Activated CD4-positive, alpha-beta T cell treated with anti-CD3 and anti-CD28 coated beads, Interleukin-2, amount 50 U/mL, for 24 hours (primary cell): ENCODE measurements at regions not wholly inside any gene's neighbourhood (a gene's known extent, or its start where the extent isn't known, plus 50 kb on each side); places are given as distances from the start of the nearest gene placed in this dataset.

Source experiments
- DNase-seq, 2 donors: peaks; one replicate each; pipeline ENCODE4 v3.0.0-alpha.2; 2020; ENCODE audit warnings: low read depth in 1 of 2, low spot score in 1 of 2

DNA sequence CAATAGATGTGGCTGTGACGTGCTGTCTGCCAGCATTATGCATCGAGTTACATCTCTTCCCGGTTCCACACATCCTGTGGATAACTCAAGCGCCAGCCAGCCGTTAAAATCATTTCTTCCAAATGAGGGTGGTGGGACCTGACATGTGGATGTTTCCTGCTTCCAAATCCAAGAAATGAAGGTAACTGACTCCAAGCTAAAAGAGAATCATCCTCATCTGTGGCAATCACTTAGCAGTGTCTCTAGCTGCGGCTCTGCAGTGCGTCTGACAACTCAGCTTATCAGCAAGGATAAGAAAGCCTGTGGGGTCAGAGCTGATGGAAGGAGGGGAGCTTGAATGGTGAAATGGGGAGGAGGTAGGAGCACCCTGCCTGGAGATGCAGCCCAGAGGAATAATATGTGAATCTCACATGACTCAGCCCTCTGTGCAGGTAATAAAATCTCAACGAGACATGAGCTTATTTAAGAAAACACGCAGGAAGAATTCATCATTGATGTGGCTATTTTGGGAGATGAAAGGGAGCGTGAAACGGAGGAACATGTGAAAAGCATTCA lies 382.2 kb upstream of the TRIB2 start:
- DNase-seq, result no peak

DNA sequence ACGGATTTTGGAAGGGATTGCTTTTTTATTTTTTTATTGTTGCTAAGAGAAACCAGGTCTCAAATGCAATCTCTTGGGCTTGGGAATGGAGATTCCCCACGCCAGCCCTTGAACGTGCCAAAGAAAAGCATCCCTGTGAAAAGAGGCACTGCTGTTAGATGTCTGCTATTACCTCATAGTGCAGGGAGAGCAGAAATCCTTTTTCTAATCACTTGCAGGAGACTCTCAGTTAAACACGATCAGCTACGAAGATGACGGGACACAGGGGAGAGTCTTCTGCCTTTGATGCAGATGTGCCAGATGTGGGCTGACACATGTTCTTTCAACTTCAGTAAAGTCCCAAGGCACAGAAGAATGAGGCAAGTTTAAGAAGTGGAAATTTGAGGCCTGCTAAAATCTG lies 381.6 kb upstream of the TRIB2 start:
- DNase-seq, result no peak

DNA sequence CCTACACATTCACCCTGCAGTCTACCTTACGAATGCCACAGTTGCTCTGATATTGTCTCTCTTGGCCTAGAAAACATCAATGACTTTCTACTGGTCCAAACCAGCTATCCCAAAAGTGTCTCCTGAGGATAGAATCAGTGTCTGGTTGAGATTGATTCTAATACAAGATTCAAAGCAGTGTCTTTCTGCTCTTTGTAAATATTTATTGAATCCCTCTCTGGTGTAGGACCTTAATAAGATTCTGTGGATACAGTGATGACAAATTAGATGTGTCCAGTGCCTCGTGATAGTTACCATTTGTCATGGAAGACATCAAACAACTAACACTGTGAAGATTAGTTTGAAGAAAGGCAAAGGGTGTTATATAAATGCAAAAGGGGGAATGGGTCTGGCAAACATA lies 380.7 kb upstream of the TRIB2 start:
- DNase-seq, result no peak

DNA sequence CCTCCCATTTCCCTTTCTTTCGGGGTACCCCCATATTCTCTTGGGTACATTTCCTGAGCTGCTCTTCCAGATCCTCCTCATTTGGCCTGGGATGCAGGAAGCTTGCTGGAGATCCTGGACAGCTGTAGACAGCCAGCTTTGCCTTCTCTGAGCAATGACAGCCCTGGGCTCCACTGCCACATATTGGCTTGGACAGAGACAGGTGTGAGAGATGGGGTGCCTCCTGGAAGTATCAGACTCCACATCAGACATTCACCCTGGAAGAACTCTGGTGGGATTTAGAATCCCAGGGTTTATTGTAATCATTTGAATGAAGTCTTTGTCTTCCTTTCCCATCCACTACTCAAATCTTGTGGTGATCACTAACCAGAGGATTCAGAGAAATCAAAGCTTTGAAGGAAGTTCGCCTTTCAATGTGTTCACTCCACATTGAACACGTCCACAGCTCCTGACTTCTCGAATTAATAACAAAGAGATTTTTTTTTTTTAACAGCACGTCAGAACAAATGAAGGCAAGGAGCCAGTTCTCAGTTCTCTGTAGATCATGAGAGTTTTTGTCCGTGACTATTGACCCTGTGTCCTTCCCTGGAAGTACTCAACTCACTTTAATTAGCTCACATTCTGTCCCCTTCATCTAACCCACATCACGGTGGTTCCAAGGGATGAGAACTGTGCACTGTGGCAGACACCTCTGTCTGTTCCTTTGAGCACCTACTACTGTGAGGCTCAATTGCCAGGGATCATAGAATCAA lies 377.6 kb upstream of the TRIB2 start:
- no peak for DNase-seq

DNA sequence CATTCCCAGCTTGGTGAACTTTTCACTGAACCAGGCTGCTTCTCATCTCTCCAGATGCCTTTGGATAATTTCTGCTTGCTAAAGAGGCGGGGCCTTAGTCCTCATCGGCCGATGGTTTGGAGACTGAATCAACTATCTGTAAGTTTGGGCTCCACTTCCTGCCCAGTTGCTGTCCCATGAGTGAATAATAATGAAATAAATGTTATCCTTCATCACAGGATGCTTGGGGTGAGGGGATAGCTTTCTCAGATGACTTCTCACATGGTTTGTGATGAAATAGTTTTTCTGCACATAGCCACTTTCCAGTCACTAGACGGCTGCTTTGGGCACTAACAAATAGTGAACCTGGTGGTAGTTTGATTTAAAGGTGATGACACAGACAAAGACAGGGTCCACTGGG lies 376.6 kb upstream of the TRIB2 start:
- no peak for DNase-seq

DNA sequence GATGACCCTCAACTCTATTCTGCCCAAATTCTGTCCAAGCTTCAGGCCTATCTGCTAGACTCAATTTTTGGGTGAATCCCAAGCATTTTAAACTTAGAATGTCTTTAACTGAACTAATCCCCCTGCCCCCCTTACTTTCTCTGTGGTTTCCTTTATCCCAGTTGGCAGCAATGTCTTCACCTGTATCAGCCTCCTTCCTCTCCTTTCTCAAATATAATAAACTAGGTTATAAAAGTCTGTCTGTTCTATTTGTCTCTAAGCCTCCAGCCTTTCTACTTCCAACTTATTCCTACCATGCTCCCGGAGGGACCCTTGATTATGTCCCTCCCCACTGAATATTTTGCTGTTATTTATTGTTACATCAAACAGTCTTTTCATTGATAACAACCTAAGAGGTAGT lies 375.5 kb upstream of the TRIB2 start:
- no peak for DNase-seq

DNA sequence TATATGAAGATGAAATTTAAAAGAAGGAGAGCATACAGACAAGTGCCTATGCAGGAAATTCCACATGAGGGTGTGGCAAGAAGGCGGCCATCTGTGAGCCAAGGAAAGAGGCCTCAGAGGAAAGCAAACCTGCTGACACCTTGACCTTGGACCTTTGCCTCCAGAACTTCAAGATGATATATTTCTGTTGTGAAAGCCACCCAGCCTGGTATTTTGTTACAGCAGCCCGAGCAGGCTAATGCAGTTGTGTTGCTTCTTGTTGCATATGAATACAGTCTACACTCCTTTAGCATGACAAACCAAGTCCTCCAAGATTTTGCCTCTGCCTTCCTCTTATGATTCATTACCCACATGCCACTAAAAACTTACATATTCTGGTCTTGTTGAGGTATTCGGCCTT lies 374.8 kb upstream of the TRIB2 start:
- DNase-seq, result no peak

DNA sequence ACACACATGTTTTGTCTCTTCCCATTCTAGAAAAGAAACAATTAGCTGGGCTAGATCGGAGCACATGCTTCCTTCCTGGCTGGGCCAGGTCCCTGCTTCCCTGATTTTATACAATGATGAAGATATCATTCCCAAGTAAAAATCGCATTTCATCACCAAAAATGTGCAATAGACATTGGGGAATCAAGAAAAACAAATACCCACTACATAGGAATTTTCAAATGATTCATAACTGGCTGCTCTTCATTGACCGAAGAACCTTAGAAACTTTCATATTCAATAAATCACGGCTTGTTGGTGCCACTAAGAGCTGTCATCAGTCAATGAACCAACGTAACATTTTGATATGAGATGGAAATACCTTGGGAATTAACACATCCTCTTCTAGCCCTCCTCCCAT lies 373.6 kb upstream of the TRIB2 start:
- no peak for DNase-seq

DNA sequence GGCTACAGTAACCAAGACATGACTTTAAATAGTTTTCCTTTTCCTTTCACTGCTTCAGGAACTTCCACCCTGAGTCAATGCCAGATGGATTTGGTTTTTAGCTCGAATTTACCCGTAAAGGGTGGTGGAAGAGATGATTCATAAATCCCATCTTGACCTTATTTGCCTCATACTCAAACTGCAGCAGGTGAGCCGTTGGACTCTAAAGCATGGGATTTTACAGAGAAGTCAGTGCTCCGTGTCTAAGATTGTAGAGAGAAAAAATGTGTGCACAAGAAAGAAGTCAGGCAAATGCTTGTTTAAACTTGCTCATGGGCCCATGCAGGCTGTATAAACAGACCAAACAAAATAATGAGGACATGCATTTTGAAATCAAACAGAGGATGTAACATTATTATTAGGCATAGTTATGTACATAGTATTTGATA lies 369.7 kb upstream of the TRIB2 start:
- no peak for DNase-seq

DNA sequence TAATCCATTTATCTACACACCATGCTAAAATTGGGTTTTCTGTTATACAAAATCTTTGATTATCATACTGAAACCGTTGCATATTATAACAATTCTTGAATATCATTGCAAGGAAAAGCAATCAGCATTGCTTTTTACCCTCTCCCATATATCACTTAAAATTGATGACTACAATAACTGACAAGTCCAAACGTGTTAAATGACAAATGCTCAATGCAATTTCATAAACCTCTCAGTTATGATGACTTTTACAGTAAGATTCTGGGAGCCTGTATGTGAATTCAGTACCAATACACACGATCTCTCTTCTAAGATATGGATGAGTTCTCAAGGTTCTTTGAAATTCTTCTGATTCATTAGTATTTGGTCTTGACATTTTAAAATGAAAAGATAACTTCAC lies 368.5 kb upstream of the TRIB2 start:
- no peak for DNase-seq

DNA sequence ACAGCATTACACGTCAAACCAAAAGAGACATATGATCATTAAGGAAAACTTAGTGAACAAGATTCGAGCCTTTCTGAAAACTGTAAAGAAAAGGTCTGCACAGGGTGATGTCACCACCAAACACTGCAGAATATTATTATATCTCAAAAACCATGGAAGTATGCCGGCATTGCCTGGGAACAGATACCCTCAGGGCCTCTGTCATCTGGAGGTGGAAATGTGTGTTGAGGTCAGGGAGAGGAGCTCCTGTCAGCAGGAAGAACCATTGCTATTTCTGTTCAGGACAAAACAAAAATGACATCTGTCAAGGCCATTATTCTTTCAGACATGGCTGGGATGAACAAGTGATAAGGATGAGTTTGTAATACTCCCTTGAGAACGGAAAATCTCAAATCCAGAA lies 365.9 kb upstream of the TRIB2 start:
- DNase-seq, result no peak

DNA sequence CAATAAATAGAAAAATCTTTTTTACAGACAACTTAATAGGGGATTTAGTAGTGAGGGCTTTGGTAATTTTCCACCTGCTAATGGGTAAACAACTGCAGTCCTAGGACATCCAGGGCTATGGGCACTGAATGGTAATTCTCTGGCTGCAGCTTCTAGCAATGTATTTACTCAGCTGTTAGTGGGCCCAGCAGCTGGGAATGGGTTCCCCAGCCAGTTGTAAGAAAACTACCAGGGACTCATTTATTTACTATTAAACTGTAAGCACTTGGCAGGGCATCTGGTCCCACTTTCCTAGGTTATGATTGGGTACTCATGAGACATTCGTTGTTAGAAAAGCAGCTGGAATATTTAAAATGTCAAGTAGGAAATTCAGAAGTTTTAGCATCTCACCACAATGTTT lies 363.8 kb upstream of the TRIB2 start:
- no peak for DNase-seq

DNA sequence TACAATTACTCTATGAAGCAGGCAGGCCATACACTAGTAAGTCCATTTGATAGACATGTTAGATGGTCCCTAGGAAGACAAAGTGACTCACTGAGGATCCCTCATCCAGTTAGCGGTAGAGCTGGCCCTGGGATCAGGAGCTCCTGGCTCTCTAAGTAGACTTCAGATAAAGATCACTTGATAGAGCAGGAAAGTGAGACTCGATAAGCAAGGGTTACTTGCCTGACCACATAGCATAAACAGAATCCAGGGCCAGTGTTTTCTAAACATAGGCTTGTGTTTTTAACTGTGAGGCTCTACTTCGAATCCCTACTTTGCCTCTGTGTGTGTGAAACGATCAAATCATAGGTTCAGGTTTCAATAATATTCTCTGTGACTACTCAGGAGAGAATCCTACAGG lies 355.2 kb upstream of the TRIB2 start:
- DNase-seq, result no peak

DNA sequence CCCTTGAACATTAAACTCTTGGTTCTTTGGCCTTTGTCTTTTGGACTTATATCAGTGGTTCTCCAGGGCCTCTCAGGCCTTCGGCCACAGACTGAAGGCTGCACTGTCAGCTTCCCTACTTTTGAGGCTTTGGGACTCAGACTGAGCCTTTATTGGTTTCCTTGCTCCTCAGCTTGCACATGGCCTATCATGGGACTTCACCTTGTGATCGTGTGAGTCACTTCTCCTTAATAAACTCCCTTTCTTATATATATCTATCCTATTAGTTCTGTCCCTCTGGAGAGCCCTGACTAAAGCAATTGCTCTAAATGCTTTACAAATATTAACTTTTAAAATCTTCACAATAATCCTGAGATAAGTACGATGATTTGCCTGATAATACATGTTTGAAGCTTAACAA lies 353.6 kb upstream of the TRIB2 start:
- DNase-seq, result no peak

DNA sequence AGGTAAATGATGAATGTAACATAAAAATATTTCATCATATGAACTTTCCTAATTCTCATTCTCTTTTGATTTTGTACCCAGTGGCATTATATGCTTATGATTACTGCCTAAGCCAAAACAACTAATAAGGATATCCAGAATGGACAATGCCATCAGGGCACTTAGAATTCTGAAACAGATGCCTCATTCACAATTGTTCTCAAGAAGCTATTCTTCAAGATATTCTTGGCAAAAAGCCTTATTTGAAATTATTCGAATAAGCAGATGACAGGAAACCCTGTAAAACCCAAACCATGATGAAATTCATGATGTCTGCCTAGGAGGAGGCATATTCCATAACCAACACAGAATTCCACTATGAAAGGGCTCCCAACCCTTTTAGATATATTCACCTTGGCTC lies 353.2 kb upstream of the TRIB2 start:
- no peak for DNase-seq

DNA sequence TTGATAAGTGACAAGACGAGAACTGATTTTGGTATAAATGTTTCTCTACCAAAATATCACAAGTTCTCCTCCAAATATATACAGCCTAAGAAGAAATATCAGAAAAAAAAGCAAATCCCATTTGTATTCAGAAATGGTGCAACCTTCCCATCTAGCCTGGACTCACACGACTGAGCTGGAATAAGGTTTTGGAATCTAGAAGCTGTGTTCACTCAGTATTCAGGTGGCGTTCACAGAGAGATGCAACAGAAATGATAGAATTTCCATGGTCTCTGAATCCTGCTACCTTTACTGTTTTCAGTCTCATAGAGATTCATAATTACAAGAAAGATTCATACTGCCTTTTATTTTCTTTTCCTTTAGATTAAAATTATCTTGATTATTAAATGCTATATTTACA lies 347.2 kb upstream of the TRIB2 start:
- no peak for DNase-seq

DNA sequence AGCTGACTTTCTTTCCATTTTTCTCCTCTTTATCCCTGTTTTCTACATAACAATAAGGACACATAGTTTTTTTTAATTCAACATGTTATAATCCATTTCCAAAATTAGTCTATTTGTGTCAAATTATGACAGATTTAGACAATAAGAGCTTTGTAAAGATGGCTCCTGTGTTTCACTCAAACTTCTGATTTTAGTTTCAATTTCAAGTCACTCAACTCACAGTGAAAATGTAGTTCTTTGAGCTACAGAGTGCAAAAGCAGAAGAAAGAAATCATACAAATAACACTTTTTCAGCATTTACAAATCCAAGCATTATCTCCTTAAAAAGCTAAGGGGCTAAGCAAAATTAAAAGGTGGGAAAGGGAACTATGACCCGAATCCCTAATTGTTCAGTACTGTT lies 340.7 kb upstream of the TRIB2 start:
- DNase-seq, result no peak

DNA sequence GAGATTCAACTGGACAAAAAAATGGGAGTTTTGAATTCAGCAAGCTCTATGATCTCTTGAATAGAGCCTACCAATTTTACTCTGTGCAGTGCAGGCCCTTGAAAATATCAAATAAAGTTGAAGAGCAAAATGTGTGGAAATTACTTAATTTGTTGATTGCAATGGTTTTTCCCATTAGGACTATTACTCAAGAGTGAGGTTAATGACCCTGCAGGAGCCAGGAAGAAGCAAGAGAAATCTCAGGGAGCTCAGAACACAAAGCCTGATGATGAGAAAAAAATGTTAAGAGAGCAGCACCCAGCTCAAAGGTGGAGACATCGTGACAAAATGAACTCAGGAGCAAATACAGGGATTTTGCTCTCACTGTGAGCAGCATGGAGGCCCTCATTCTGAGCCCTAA lies 337.6 kb upstream of the TRIB2 start:
- no peak for DNase-seq

DNA sequence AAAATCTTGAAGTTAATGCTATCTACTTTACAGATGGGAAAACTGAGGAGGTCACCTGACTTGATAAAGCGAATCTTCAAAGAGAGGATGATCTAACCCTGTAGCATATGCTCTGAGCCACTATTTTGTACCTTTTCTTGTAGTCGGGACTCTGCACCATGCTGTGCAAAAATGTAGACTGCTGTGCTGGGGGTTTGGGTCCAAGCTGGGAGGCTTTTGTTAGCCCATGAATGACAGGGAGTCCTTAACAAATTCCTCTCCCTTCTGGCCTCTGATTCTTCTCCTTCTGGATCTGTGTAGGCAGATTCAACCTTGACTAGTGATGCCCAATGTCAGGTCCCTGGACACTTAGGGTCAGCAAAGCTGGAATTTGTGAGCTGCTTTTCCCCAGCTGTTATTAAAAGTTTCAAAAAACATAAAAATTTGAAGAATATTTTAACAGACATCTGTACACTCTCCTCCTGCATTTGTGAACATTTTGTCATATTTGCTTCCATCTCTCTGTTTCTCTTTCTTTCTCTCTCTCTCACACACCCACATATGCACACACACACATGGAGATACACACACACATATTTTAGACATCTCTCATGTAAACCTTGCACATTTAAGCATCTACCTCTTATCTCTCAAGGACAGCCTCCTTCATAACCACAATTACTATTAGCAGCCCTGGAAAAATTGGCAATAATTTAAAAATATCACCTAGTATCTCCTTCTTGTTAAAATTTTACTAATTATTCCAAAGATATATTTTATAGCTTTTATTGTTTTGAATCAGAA lies 335.0 kb upstream of the TRIB2 start:
- no peak for DNase-seq

DNA sequence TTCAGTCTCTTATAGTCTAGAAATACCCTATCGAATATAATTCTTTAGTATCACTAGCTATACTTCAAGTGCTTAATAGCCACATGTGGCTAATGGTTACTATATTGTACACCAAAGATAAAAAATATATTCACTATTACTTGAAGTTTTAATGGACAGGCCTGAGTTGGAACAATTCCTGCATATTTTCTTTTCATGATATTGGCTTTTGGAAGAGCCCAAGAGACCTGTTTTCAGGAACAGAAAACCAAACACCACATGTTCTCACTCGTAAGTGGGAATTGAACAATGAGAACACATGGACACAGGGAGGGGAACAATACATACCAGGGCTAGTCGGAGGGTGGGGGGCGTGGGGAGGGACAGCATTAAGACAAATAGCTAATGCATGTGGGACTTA lies 334.4 kb upstream of the TRIB2 start:
- DNase-seq, result no peak

DNA sequence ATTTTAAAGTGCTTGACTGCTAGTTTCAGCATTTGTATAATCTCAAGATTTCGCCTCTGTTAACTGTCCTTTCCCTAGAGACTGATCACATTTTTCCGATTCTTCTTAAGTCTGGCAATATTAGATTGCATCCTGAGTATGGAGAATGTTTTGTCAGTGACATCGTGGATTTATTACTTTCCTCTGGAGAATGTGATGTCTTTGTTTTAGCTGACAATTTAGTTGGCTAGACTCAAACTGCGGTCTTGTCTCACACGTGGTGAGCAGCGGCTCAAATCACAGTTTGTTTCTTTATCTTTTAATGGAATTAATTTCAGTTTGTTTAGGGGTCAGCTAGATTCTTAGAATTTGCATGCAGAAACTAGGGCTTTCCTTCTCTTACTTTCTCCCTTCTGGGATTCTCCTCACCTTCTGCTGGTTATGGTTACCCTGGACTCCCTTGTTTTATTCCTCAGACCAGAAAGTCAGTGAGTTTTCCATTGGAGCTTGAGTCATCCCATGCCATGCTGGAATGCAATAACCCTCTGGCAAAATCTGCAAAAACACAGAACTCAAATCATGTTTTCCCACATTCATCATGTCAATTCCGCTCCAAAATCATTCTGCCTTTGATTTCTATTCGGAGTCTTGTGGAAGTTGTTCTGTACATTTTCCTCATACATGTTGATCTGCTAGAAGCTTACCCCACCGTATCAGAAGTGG lies 327.2 kb upstream of the TRIB2 start:
- no peak for DNase-seq

DNA sequence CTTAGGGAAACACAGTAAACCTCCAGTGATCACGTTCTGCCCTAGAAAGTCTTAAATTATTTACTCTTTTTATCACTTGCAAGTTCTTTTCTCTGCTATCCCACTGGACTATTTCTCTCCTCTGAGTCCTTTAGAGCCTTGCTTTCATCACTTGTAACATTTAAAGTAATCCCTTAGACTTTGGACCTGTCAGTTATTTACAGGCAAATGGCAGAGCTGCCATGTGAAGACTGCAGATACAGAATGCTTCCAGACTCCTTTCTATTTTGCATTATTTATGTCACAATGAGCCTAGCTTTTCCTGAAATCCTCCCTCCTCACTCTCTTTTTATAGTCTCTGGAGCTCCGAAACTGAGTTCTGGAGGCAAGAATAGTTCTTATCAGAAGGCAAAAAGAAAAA lies 325.6 kb upstream of the TRIB2 start:
- no peak for DNase-seq
